Glutamatergic neuron (in vitro differentiated cells): ENCODE measurements at regions not wholly inside any gene's neighbourhood (a gene's known extent, or its start where the extent isn't known, plus 50 kb on each side); places are given as distances from the start of the nearest gene placed in this dataset.

ENCODE experiments used
- DNase-seq: peaks from one replicate; pipeline ENCODE4 v3.0.0; 2022
- H3K27ac Mint-ChIP-seq: one replicate; pipeline ENCODE4 v1.8.0; 2020; ENCODE audit warnings: mild to moderate bottlenecking, mixed read lengths, inconsistent platforms; ENCODE audit not compliant: unreplicated experiment
- H3K27me3 Mint-ChIP-seq: one replicate; pipeline ENCODE4 v1.8.0; 2020; ENCODE audit warnings: mild to moderate bottlenecking, moderate library complexity, mixed read lengths, inconsistent platforms; ENCODE audit not compliant: unreplicated experiment
- H3K36me3 Mint-ChIP-seq: one replicate; pipeline ENCODE4 v1.8.0; 2020; ENCODE audit warnings: mild to moderate bottlenecking, mixed read lengths, inconsistent platforms; ENCODE audit not compliant: unreplicated experiment
- H3K4me1 Mint-ChIP-seq: one replicate; pipeline ENCODE4 v1.8.0; 2020; ENCODE audit warnings: mild to moderate bottlenecking, low read depth, mixed read lengths, inconsistent platforms; ENCODE audit not compliant: unreplicated experiment
- H3K4me3 Mint-ChIP-seq: one replicate; pipeline ENCODE4 v1.8.0; 2020; ENCODE audit warnings: mild to moderate bottlenecking, mixed read lengths, inconsistent platforms; ENCODE audit not compliant: unreplicated experiment
- H3K9me3 Mint-ChIP-seq: one replicate; pipeline ENCODE4 v1.8.0; 2020; ENCODE audit warnings: mild to moderate bottlenecking, moderate library complexity, mixed read lengths, inconsistent platforms; ENCODE audit not compliant: unreplicated experiment
- TF ChIP-seq, protein P1 (sequence below): fragments of 200-600 bp; sonication (generic); IDR thresholded peaks from one replicate; pipeline ENCODE4 v1.5.0; 2021; ENCODE audit not compliant: partially characterized antibody, unreplicated experiment

DNA sequence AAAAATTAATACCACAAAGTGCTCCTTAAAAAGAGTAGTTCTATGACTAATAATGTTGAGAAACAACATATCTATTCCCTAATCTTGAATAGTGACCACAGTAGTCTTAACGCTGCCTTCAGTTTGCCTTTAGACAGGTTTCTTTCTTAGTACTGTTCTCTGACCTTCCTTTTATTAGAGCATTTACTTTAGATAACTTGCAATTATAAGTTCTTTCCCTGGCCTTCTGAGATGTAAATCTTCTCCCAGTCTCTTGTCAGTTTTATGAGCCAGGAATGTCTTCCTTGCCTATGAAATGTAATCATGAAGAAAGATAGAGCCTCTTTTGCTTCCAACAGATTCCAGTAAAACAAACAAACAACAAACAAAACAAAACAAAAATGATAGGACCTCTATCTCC, 1119.8 kb upstream of the LRRTM3 start:
- no peak for DNase-seq

GRCh38 chr10:65808687-65809333, 1117.0 kb upstream of the LRRTM3 start:
- TF ChIP-seq, protein P1, sequence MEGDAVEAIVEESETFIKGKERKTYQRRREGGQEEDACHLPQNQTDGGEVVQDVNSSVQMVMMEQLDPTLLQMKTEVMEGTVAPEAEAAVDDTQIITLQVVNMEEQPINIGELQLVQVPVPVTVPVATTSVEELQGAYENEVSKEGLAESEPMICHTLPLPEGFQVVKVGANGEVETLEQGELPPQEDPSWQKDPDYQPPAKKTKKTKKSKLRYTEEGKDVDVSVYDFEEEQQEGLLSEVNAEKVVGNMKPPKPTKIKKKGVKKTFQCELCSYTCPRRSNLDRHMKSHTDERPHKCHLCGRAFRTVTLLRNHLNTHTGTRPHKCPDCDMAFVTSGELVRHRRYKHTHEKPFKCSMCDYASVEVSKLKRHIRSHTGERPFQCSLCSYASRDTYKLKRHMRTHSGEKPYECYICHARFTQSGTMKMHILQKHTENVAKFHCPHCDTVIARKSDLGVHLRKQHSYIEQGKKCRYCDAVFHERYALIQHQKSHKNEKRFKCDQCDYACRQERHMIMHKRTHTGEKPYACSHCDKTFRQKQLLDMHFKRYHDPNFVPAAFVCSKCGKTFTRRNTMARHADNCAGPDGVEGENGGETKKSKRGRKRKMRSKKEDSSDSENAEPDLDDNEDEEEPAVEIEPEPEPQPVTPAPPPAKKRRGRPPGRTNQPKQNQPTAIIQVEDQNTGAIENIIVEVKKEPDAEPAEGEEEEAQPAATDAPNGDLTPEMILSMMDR = no peak
- Mint-ChIP-seq H3K9me3 (no peaks in the 10 kb centered on the region), H3K4me1 (no peaks in the 10 kb centered on the region), H3K27me3 (peaks cover 4% of the 10 kb centered on the region), H3K4me3 (no peak overlapping the region), H3K36me3 (no peaks in the 10 kb centered on the region), H3K27ac (no peak overlapping the region)
- DNase-seq = no peak

More for the DNA sequence above, 1119.8 kb upstream of the LRRTM3 start:
- Mint-ChIP-seq H3K27me3 (peaks cover 4% of the 10 kb centered on the region), H3K4me3 (no peak overlapping the region), H3K36me3 (no peaks in the 10 kb centered on the region), H3K9me3 (no peaks in the 10 kb centered on the region), H3K27ac (no peak overlapping the region), H3K4me1 (no peaks in the 10 kb centered on the region)
- TF ChIP-seq, protein P1 = no peak

DNA sequence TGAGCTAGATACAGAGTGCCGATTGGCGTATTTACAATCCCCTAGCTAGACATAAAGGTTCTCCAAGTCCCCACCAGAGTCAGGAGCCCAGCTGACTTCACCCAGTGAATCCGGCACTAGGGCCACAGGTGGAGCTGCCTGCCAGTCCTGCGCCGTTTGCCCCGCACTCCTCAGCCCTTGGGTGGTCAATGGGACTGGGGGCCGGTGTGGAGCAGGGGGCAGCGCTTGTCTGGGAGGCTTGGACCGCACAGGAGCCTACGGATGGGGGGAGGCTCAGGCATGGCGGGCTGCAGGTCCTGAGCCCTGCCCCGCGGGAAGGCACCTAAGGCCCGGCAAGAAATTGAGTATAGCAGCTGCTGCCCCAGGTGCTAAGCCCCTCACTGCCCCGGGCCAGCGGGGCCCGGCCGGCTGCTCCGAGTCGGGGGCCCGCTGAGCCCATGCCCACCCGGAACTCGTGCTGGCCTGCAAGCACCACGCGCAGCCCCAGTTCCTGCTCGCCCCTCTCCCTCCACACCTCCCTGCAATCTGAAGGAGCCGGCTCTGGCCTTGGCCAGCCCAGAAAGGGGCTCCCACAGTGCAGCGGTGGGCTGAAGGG, 1113.8 kb upstream of the LRRTM3 start:
- H3K27ac Mint-ChIP-seq = no peak overlapping the region
- H3K27me3 Mint-ChIP-seq = no peaks in the 10 kb centered on the region
- no peaks in the 10 kb centered on the region for H3K4me1 Mint-ChIP-seq
- no peaks in the 10 kb centered on the region for H3K9me3 Mint-ChIP-seq
- DNase-seq = no peak
- no peaks in the 10 kb centered on the region for H3K36me3 Mint-ChIP-seq
- TF ChIP-seq, protein P1 = no peak
- no peak overlapping the region for H3K4me3 Mint-ChIP-seq

- Mint-ChIP-seq H3K36me3 (no peaks in the 10 kb centered on the region), H3K27me3 (no peaks in the 10 kb centered on the region), H3K4me1 (no peaks in the 10 kb centered on the region), H3K4me3 (no peak overlapping the region), H3K27ac (no peak overlapping the region), H3K9me3 (no peaks in the 10 kb centered on the region)
- TF ChIP-seq, protein P1 = no peak
- DNase-seq = no peak
These were observed 1109.3 kb upstream of the LRRTM3 start for GRCh38 chr10:65816536-65816935.

DNA sequence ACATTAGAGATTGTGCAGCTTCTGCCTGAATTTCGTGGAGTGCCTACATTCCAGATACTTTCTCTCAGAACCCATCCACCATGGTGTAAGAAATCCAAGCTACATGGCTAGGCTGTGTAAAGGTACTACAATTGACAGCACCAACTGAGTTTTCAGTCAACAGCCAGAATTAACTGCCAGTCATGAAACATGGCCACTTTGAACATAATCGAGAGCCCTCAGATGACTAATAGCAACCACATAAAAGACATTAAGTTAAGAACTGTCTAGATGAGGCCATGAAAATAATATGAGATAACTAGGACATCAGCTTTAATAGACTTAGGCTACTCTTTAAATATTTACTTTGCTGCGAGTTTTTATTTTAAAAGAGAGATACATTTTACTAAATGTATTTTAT, 1106.8 kb upstream of the LRRTM3 start:
- TF ChIP-seq, protein P1 = no peak
- Mint-ChIP-seq H3K4me1 (no peaks in the 10 kb centered on the region), H3K27me3 (no peaks in the 10 kb centered on the region), H3K36me3 (no peaks in the 10 kb centered on the region), H3K4me3 (no peak overlapping the region), H3K27ac (no peak overlapping the region), H3K9me3 (no peaks in the 10 kb centered on the region)
- DNase-seq = no peak
